ENCODE measurements at regions not wholly inside any gene's neighbourhood (a gene's known extent, or its start where the extent isn't known, plus 50 kb on each side); places are given as distances from the start of the nearest gene placed in this dataset.
"Not testable (repeated sequence)": the region's sequence is repeated elsewhere in the genome, so short reads cannot be mapped to it uniquely, and the experiment has no call there.

DNA sequence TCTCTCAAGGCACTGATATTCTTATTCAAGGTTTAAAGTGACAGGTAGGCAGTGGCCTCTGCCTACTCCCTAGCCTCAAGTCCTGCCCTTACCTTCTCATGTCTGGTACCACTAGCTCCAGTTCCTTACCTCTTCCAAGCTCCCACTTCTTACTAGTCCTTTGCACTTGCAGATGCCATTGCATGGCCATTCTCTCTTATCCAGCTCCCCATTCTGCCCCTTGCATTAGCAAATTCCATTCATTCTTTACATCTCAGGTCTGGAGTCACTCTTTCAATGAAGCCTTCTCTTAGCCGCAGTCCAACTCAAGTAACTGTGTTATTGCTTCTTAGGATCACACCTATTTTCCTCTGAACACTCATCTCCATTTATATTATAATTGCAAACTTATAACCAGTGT lies 807.1 kb downstream of the EDEM1 start:
- no peak for ATAC-seq (ENCODE audit: insufficient read depth, low read depth)
- Histone ChIP-seq H3K4me2 (ENCODE audit: insufficient read depth, low read length) (no peak overlapping the region), H4K20me1 (ENCODE audit: insufficient read depth, low read length) (no peaks in the 10 kb centered on the region), H3K4me1 (ENCODE audit: insufficient read depth, low read length) (no peaks in the 10 kb centered on the region), H3K79me2 (ENCODE audit: insufficient read depth, low read length) (no peaks in the 10 kb centered on the region), H3K9ac (ENCODE audit: low read depth, low read length) (no peak overlapping the region), H3K36me3 (ENCODE audit: insufficient read depth, low read length) (no peaks in the 10 kb centered on the region), H3K27ac (ENCODE audit: low read length) (no peak overlapping the region), H3K9me3 (ENCODE audit: insufficient read depth, low read length, severe bottlenecking) (no peaks in the 10 kb centered on the region), H3K27me3 (ENCODE audit: insufficient read depth, low read length, poor library complexity) (no peaks in the 10 kb centered on the region), H2AFZ (ENCODE audit: low read depth, low read length) (no peak overlapping the region), H3K4me3 (ENCODE audit: low read depth in 1 of 2, low read length in 2 of 2) (no peak overlapping the region)
- TF ChIP-seq CTCF (IDR thresholded peaks at IDR 0.05; ENCODE audit: borderline replicate concordance, extremely low read depth, low read length, poor library complexity, severe bottlenecking) (no peak), EZH2 (IDR thresholded peaks at IDR 0.05; ENCODE audit: borderline replicate concordance, low read depth, low read length, severe bottlenecking) (no peak)
- DNase-seq: no peak

DNA sequence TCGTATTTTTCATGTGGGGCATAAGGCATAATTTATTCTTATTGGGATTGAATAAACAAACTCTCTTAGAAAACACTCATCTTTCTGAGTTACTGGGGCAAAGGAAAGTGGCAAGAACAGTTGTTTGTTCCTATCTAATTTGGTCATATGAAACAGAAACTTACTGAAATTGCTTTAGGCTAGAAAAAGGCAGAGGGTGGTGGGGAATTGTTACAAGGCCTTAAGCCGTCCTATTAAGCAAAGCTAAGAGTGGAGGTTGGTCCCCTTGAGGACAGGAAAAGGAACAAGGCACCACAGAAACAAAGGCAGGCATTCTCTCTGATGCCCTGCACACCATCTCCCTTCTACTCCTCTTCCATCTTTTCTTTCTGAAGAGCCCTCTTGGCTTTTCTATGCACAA lies 830.9 kb downstream of the EDEM1 start:
- no peak for ATAC-seq (ENCODE audit: insufficient read depth, low read depth)
- no peak overlapping the region for H3K27ac ChIP-seq (ENCODE audit: low read length)
- H3K4me2 ChIP-seq (ENCODE audit: insufficient read depth, low read length): no peak overlapping the region
- H2AFZ ChIP-seq (ENCODE audit: low read depth, low read length): no peak overlapping the region
- H4K20me1 ChIP-seq (ENCODE audit: insufficient read depth, low read length): no peaks in the 10 kb centered on the region
- H3K9me3 ChIP-seq (ENCODE audit: insufficient read depth, low read length, severe bottlenecking): peaks cover 2% of the 10 kb centered on the region
- H3K36me3 ChIP-seq (ENCODE audit: insufficient read depth, low read length): no peaks in the 10 kb centered on the region
- H3K79me2 ChIP-seq (ENCODE audit: insufficient read depth, low read length): no peaks in the 10 kb centered on the region
- DNase-seq: no peak
- H3K4me3 ChIP-seq (ENCODE audit: low read depth in 1 of 2, low read length in 2 of 2): no peak overlapping the region
- H3K4me1 ChIP-seq (ENCODE audit: insufficient read depth, low read length): no peaks in the 10 kb centered on the region
- TF ChIP-seq CTCF (IDR thresholded peaks at IDR 0.05; ENCODE audit: borderline replicate concordance, extremely low read depth, low read length, poor library complexity, severe bottlenecking): no peak
- no peaks in the 10 kb centered on the region for H3K27me3 ChIP-seq (ENCODE audit: insufficient read depth, low read length, poor library complexity)
- no peak overlapping the region for H3K9ac ChIP-seq (ENCODE audit: low read depth, low read length)

DNA sequence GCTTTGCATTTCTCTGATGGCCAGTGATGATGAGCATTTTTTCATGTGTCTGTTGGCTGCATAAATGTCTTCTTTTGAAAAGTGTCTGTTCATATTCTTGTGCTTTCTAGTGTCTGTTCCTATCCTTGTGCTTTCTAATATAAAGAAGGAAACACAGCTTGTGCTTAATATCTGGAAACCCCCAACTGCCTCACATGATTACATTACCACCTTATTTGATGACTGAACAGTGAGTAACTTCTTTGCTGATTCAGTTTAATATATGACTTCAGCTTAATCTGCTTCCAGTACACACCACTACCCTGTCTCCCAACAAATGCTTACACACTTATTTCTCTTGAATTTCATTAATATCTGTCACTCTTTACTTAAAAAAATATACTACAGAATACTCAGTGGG lies 835.1 kb downstream of the EDEM1 start:
- TF ChIP-seq EZH2 (IDR thresholded peaks at IDR 0.05; ENCODE audit: borderline replicate concordance, low read depth, low read length, severe bottlenecking) (no peak), CTCF (IDR thresholded peaks at IDR 0.05; ENCODE audit: borderline replicate concordance, extremely low read depth, low read length, poor library complexity, severe bottlenecking) (no peak)
- Histone ChIP-seq H2AFZ (ENCODE audit: low read depth, low read length) (no peak overlapping the region), H3K79me2 (ENCODE audit: insufficient read depth, low read length) (no peaks in the 10 kb centered on the region), H3K27ac (ENCODE audit: low read length) (no peak overlapping the region), H3K9me3 (ENCODE audit: insufficient read depth, low read length, severe bottlenecking) (no peaks in the 10 kb centered on the region), H3K9ac (ENCODE audit: low read depth, low read length) (no peak overlapping the region), H3K4me2 (ENCODE audit: insufficient read depth, low read length) (no peak overlapping the region), H3K4me1 (ENCODE audit: insufficient read depth, low read length) (no peaks in the 10 kb centered on the region), H4K20me1 (ENCODE audit: insufficient read depth, low read length) (no peaks in the 10 kb centered on the region), H3K4me3 (ENCODE audit: low read depth in 1 of 2, low read length in 2 of 2) (no peak overlapping the region), H3K36me3 (ENCODE audit: insufficient read depth, low read length) (no peaks in the 10 kb centered on the region), H3K27me3 (ENCODE audit: insufficient read depth, low read length, poor library complexity) (no peaks in the 10 kb centered on the region)
- ATAC-seq (ENCODE audit: insufficient read depth, low read depth): no peak
- DNase-seq: no peak

DNA sequence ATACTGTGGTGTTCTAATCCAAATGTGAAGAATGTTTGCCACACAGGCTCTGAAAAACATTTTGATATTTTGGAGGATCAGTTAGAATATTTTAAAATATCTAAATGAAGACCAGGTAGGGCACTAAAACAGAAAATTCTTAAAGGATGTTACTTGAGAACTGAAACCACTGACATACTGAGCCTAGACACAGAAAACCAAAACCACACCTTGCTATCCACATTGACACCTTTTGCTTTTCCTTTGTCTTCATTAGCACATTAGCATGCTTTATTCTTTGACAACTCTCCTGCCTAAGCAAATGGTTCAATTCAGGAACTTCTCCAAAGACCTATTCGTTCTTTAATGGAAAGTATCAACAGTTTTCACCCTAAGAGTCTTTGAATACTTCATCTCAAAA lies 835.9 kb upstream of the GRM7 start:
- no peaks in the 10 kb centered on the region for H4K20me1 ChIP-seq (ENCODE audit: insufficient read depth, low read length)
- H3K9me3 ChIP-seq (ENCODE audit: insufficient read depth, low read length, severe bottlenecking): no peaks in the 10 kb centered on the region
- TF ChIP-seq EZH2 (IDR thresholded peaks at IDR 0.05; ENCODE audit: borderline replicate concordance, low read depth, low read length, severe bottlenecking) (no peak), CTCF (IDR thresholded peaks at IDR 0.05; ENCODE audit: borderline replicate concordance, extremely low read depth, low read length, poor library complexity, severe bottlenecking) (no peak)
- no peak overlapping the region for H3K4me3 ChIP-seq (ENCODE audit: low read depth in 1 of 2, low read length in 2 of 2)
- no peak overlapping the region for H3K4me2 ChIP-seq (ENCODE audit: insufficient read depth, low read length)
- H3K27ac ChIP-seq (ENCODE audit: low read length): no peak overlapping the region
- no peaks in the 10 kb centered on the region for H3K27me3 ChIP-seq (ENCODE audit: insufficient read depth, low read length, poor library complexity)
- no peak overlapping the region for H3K9ac ChIP-seq (ENCODE audit: low read depth, low read length)
- no peaks in the 10 kb centered on the region for H3K4me1 ChIP-seq (ENCODE audit: insufficient read depth, low read length)
- no peak for DNase-seq
- H3K79me2 ChIP-seq (ENCODE audit: insufficient read depth, low read length): no peaks in the 10 kb centered on the region
- H3K36me3 ChIP-seq (ENCODE audit: insufficient read depth, low read length): no peaks in the 10 kb centered on the region
- H2AFZ ChIP-seq (ENCODE audit: low read depth, low read length): no peak overlapping the region
- ATAC-seq (ENCODE audit: insufficient read depth, low read depth): no peak

- not testable (repeated sequence) for H3K27ac ChIP-seq (ENCODE audit: low read length); H3K9me3 ChIP-seq (ENCODE audit: insufficient read depth, low read length, severe bottlenecking); H2AFZ ChIP-seq (ENCODE audit: low read depth, low read length); H3K79me2 ChIP-seq (ENCODE audit: insufficient read depth, low read length); H3K36me3 ChIP-seq (ENCODE audit: insufficient read depth, low read length); H3K4me2 ChIP-seq (ENCODE audit: insufficient read depth, low read length); DNase-seq; H3K4me3 ChIP-seq (ENCODE audit: low read depth in 1 of 2, low read length in 2 of 2); H4K20me1 ChIP-seq (ENCODE audit: insufficient read depth, low read length); H3K9ac ChIP-seq (ENCODE audit: low read depth, low read length); ATAC-seq (ENCODE audit: insufficient read depth, low read depth); H3K4me1 ChIP-seq (ENCODE audit: insufficient read depth, low read length); H3K27me3 ChIP-seq (ENCODE audit: insufficient read depth, low read length, poor library complexity)
These were observed 830.3 kb upstream of the GRM7 start for GRCh38 chr3:6030648-6031047.

All from DND-41 (cell line).